ENCODE measurements at regions not wholly inside any gene's neighbourhood (a gene's known extent, or its start where the extent isn't known, plus 50 kb on each side); places are given as distances from the start of the nearest gene placed in this dataset.

DNA sequence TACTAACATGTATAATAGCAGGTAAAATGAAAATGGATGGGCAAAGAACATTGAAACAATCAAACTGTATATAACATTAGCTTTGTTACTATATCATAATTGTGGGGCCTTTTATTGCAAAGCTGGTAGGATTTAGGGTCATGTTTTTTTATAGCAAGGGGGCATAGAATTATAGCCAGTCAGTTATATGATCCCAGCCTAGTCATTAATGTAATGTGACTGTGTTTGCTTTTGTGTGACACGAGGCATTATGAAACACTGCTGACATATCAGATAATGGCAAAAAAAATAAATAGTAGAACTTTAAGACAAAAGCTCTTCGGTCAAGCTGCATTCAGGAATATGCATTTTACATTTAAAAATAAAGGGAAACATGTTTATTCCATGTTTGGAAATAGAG lies 81.3 kb upstream of the ZNF281 start:
- Histone ChIP-seq H2AFZ (no peak overlapping the region), H3K4me2 (no peak overlapping the region), H3K4me1 (ENCODE audit: insufficient read depth) (no peaks in the 10 kb centered on the region), H3K27me3 (ENCODE audit: insufficient read depth) (no peaks in the 10 kb centered on the region), H3F3A (replicated peaks; ENCODE audit: low read depth) (0 out of 2 replicates have a peak, but pooled peaks cover 3% of the 10 kb centered on the region), H4K20me1 (replicated peaks; ENCODE audit: insufficient read depth) (no peaks in the 10 kb centered on the region), H3K36me3 (ENCODE audit: insufficient read depth) (no peaks in the 10 kb centered on the region), H3K27ac (ENCODE audit: low read depth) (no peak overlapping the region), H3K79me2 (replicated peaks; ENCODE audit: insufficient read depth) (no peaks in the 10 kb centered on the region), H3K9me2 (ENCODE audit: insufficient read depth) (no peaks in the 10 kb centered on the region), H3K4me3 (no peak overlapping the region)
- DNase-seq (ENCODE audit: low spot score) (no peak), ATAC-seq (no peak)
- Mint-ChIP-seq H3K9me3 (no peaks in the 10 kb centered on the region), H3K27me3 (ENCODE audit: insufficient read depth, low read depth, poor library complexity) (peaks cover 4% of the 10 kb centered on the region), H3K36me3 (ENCODE audit: low read depth) (no peaks in the 10 kb centered on the region), H3K27ac (no peak overlapping the region), H3K4me3 (no peak overlapping the region), H3K4me1 (peaks cover 6% of the 10 kb centered on the region)
- no peak for TF ChIP-seq CREB1 (CRISPR knock-in tag; IDR thresholded peaks at IDR 0.05; ENCODE audit: low read depth)
- TF ChIP-seq STAT1 (IDR thresholded peaks at IDR 0.05; ENCODE audit: unreplicated experiment) = no peak
- TF ChIP-seq, protein P1, sequence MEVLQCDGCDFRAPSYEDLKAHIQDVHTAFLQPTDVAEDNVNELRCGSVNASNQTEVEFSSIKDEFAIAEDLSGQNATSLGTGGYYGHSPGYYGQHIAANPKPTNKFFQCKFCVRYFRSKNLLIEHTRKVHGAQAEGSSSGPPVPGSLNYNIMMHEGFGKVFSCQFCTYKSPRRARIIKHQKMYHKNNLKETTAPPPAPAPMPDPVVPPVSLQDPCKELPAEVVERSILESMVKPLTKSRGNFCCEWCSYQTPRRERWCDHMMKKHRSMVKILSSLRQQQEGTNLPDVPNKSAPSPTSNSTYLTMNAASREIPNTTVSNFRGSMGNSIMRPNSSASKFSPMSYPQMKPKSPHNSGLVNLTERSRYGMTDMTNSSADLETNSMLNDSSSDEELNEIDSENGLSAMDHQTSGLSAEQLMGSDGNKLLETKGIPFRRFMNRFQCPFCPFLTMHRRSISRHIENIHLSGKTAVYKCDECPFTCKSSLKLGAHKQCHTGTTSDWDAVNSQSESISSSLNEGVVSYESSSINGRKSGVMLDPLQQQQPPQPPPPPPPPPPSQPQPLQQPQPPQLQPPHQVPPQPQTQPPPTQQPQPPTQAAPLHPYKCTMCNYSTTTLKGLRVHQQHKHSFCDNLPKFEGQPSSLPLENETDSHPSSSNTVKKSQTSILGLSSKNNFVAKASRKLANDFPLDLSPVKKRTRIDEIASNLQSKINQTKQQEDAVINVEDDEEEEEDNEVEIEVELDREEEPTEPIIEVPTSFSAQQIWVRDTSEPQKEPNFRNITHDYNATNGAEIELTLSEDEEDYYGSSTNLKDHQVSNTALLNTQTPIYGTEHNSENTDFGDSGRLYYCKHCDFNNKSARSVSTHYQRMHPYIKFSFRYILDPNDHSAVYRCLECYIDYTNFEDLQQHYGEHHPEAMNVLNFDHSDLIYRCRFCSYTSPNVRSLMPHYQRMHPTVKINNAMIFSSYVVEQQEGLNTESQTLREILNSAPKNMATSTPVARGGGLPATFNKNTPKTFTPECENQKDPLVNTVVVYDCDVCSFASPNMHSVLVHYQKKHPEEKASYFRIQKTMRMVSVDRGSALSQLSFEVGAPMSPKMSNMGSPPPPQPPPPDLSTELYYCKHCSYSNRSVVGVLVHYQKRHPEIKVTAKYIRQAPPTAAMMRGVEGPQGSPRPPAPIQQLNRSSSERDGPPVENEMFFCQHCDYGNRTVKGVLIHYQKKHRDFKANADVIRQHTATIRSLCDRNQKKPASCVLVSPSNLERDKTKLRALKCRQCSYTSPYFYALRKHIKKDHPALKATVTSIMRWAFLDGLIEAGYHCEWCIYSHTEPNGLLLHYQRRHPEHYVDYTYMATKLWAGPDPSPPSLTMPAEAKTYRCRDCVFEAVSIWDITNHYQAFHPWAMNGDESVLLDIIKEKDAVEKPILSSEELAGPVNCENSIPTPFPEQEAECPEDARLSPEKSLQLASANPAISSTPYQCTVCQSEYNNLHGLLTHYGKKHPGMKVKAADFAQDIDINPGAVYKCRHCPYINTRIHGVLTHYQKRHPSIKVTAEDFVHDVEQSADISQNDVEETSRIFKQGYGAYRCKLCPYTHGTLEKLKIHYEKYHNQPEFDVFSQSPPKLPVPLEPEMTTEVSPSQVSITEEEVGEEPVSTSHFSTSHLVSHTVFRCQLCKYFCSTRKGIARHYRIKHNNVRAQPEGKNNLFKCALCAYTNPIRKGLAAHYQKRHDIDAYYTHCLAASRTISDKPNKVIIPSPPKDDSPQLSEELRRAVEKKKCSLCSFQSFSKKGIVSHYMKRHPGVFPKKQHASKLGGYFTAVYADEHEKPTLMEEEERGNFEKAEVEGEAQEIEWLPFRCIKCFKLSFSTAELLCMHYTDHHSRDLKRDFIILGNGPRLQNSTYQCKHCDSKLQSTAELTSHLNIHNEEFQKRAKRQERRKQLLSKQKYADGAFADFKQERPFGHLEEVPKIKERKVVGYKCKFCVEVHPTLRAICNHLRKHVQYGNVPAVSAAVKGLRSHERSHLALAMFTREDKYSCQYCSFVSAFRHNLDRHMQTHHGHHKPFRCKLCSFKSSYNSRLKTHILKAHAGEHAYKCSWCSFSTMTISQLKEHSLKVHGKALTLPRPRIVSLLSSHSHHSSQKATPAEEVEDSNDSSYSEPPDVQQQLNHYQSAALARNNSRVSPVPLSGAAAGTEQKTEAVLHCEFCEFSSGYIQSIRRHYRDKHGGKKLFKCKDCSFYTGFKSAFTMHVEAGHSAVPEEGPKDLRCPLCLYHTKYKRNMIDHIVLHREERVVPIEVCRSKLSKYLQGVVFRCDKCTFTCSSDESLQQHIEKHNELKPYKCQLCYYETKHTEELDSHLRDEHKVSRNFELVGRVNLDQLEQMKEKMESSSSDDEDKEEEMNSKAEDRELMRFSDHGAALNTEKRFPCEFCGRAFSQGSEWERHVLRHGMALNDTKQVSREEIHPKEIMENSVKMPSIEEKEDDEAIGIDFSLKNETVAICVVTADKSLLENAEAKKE (CRISPR knock-in tag; IDR thresholded peaks at IDR 0.05) = no peak
- TF ChIP-seq JUNB (IDR thresholded peaks at IDR 0.05; ENCODE audit: unreplicated experiment) = no peak
- no peak for TF ChIP-seq NANOG (IDR thresholded peaks at IDR 0.05; ENCODE audit: borderline replicate concordance)
- TF ChIP-seq, protein P2, sequence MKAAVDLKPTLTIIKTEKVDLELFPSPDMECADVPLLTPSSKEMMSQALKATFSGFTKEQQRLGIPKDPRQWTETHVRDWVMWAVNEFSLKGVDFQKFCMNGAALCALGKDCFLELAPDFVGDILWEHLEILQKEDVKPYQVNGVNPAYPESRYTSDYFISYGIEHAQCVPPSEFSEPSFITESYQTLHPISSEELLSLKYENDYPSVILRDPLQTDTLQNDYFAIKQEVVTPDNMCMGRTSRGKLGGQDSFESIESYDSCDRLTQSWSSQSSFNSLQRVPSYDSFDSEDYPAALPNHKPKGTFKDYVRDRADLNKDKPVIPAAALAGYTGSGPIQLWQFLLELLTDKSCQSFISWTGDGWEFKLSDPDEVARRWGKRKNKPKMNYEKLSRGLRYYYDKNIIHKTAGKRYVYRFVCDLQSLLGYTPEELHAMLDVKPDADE (IDR thresholded peaks at IDR 0.05) = no peak
- no peak for TF ChIP-seq EZH2phosphoT487 (IDR thresholded peaks at IDR 0.05; ENCODE audit: unreplicated experiment)
- no peak for TF ChIP-seq EZH2 (IDR thresholded peaks at IDR 0.05; ENCODE audit: low read depth, unreplicated experiment)
- no peak for TF ChIP-seq ZNF331 (CRISPR knock-in tag; IDR thresholded peaks at IDR 0.05; ENCODE audit: low read depth)
- no peak for TF ChIP-seq ZNF114 (CRISPR knock-in tag; IDR thresholded peaks at IDR 0.05)
- TF ChIP-seq, protein P3, sequence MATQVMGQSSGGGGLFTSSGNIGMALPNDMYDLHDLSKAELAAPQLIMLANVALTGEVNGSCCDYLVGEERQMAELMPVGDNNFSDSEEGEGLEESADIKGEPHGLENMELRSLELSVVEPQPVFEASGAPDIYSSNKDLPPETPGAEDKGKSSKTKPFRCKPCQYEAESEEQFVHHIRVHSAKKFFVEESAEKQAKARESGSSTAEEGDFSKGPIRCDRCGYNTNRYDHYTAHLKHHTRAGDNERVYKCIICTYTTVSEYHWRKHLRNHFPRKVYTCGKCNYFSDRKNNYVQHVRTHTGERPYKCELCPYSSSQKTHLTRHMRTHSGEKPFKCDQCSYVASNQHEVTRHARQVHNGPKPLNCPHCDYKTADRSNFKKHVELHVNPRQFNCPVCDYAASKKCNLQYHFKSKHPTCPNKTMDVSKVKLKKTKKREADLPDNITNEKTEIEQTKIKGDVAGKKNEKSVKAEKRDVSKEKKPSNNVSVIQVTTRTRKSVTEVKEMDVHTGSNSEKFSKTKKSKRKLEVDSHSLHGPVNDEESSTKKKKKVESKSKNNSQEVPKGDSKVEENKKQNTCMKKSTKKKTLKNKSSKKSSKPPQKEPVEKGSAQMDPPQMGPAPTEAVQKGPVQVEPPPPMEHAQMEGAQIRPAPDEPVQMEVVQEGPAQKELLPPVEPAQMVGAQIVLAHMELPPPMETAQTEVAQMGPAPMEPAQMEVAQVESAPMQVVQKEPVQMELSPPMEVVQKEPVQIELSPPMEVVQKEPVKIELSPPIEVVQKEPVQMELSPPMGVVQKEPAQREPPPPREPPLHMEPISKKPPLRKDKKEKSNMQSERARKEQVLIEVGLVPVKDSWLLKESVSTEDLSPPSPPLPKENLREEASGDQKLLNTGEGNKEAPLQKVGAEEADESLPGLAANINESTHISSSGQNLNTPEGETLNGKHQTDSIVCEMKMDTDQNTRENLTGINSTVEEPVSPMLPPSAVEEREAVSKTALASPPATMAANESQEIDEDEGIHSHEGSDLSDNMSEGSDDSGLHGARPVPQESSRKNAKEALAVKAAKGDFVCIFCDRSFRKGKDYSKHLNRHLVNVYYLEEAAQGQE (IDR thresholded peaks at IDR 0.05; ENCODE audit: unreplicated experiment) = no peak
- TF ChIP-seq, protein P4, sequence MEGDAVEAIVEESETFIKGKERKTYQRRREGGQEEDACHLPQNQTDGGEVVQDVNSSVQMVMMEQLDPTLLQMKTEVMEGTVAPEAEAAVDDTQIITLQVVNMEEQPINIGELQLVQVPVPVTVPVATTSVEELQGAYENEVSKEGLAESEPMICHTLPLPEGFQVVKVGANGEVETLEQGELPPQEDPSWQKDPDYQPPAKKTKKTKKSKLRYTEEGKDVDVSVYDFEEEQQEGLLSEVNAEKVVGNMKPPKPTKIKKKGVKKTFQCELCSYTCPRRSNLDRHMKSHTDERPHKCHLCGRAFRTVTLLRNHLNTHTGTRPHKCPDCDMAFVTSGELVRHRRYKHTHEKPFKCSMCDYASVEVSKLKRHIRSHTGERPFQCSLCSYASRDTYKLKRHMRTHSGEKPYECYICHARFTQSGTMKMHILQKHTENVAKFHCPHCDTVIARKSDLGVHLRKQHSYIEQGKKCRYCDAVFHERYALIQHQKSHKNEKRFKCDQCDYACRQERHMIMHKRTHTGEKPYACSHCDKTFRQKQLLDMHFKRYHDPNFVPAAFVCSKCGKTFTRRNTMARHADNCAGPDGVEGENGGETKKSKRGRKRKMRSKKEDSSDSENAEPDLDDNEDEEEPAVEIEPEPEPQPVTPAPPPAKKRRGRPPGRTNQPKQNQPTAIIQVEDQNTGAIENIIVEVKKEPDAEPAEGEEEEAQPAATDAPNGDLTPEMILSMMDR (conservative IDR thresholded peaks at IDR 0.05; ENCODE audit: low read depth in 2 of 2) = no peak
- TF ChIP-seq POLR2AphosphoS5 (IDR thresholded peaks at IDR 0.05; ENCODE audit: low read depth) = no peak

Data from GM23338 (cell line).